ENCODE measurements at regions not wholly inside any gene's neighbourhood (a gene's known extent, or its start where the extent isn't known, plus 50 kb on each side); places are given as distances from the start of the nearest gene placed in this dataset.

GRCh38 chr5:158180407-158180806 lies 321.5 kb upstream of the CLINT1 start:
- TF ChIP-seq, protein P1, sequence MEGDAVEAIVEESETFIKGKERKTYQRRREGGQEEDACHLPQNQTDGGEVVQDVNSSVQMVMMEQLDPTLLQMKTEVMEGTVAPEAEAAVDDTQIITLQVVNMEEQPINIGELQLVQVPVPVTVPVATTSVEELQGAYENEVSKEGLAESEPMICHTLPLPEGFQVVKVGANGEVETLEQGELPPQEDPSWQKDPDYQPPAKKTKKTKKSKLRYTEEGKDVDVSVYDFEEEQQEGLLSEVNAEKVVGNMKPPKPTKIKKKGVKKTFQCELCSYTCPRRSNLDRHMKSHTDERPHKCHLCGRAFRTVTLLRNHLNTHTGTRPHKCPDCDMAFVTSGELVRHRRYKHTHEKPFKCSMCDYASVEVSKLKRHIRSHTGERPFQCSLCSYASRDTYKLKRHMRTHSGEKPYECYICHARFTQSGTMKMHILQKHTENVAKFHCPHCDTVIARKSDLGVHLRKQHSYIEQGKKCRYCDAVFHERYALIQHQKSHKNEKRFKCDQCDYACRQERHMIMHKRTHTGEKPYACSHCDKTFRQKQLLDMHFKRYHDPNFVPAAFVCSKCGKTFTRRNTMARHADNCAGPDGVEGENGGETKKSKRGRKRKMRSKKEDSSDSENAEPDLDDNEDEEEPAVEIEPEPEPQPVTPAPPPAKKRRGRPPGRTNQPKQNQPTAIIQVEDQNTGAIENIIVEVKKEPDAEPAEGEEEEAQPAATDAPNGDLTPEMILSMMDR (conservative IDR thresholded peaks at IDR 0.05) = no peak
- no peak for TF ChIP-seq EZH2 (IDR thresholded peaks at IDR 0.05; ENCODE audit: low read depth)
